NCI-H2227 (cell line): ENCODE measurements at regions not wholly inside any gene's neighbourhood (a gene's known extent, or its start where the extent isn't known, plus 50 kb on each side); places are given as distances from the start of the nearest gene placed in this dataset.

Experiments used
- DNase-seq: peaks from one replicate; lab custom pipeline; 2025; ENCODE audit not compliant: unreplicated experiment; lab: John Stamatoyannopoulos, UW

DNA sequence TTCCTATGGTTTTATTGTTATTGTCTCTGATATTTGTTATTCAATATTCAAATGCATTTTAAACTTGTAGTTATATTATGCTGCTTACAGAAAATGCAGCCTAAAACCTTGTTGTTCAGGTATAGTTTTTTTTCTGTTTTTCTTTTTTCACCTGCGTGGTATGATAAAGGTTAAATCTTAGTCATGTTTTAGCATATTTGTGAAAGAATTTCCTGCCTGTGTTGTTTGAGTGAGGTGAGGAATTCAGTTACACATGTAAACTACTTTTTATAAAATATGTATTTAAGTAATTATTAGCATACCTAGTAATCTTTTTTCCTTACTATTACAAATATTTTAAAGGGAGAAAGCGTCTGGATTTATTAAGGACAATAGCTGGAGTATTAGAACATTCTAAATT lies 90.0 kb upstream of the NAALADL2 start:
- no peak for DNase-seq

DNA sequence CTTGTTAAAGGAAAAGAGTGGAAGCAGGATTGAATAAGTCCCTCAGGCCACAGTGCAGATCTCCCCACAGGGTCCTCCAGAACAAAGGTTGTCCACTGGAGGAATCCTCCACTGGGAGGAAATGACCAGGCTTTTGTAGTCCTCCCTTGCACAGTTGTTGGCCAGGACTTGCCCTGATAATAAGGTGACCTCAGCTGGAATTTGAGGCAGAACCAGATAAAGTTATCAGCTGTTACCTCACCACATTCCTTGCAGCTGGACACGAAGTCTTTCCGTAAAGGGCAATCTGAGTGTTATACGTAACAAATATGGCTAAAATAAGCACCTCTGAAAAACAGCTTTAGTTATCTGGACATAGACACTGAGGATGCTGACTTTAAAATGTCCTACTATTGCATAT lies 83.5 kb upstream of the NAALADL2 start:
- DNase-seq, result no peak

DNA sequence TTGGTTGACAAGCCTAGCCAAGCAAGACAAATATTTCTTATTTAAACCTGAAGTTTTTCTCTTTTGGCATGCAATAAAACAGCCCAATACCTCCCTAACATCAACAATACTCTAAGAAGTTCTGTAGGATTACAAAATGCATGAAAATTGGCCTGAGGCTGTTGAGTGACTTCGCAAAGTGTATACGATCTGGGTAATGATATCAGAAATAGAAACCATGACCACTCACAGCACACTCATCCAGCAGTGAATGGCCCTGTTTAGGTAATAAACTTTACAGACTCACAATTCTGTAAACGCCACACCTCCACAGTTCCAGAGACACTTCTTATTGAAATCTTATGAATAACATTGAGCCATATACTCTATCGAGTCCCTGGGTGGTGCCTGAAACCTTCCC lies 83.0 kb upstream of the NAALADL2 start:
- no peak for DNase-seq

DNA sequence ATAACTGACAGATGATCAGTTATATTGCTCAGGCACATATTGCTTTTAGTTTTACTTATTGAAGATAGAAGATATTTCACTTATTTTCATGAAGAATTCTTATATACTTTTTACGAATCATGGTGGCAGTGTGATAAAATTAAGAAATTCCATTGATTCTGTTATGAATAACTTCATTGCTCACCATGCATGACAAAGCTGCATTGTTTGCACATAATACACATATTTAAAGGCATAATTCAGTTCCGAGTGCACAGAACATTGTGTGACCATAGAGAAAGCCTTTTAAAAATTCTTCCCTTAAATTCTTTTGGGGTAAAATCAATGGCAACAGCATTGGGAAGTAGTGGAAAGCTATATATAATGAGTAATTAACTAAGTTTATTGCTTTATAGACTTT lies 82.5 kb upstream of the NAALADL2 start:
- no peak for DNase-seq

DNA sequence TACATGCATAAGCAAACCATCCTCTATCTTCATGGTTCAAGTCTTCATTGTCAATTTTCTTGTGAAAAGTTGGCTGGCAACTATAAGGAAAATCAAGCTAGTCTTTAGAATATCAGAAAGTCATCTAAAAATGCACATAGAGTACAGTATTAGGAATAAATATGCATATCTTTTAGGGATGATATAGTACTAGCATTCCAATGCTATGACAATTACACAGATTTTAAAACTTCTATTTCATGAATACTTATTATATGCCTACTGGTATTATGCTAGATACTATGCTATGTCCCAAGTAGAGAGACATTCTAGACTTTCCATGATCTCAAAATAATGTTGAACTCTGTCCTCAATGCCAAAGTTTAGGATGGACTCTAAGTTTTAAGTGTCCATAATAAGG lies 81.3 kb upstream of the NAALADL2 start:
- no peak for DNase-seq

DNA sequence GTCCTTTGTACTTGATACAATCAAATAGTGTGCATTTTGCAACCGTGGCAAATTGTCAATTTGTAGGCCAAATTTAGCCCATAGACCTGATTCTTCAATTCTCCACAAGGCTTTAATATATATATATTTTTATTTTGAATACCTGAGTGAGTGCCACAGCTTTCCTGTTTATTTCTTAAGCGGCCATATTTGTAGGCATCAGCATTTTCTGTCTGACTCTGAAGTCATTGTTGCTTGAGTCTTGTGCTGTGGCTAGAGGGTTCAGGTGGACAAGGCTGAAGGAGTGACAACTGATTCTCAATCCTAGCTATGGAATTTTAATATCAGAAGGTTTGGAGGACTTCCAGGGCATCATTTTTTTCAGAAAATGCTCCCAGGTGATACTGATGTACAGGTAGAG lies 75.6 kb upstream of the NAALADL2 start:
- DNase-seq, result no peak

DNA sequence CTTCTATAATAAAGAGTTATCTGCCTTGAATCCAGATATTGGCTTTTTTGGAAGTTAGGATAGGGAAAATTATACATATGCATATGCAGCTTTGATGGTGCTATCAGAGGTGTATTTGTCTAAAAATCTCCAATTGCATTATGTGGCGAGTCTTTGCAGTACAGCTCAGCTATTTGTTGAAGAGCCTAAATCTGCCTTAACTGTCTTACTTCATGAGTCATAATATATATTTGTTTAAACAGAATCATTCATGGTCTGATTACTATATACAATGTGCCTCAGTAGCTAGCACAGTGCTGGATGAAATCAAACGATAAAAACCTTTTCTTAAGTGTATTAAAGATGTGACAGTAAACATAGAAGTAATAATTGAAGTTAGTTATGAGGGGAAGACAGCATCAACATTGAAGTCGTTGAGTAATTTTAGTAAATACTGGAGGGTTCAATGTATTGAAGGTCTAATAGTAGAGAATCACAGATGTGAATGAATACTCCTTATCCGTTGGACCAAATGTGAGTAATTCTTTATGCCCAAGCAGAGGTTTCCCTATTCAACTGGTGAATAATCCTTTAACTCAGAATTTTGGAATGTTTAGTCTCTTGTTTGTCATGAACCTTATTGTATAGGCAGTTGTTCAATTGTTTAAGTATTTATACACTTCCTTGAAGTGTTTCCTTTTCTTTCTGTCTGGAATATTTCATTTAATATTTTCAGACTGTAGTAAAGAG lies 74.8 kb upstream of the NAALADL2 start:
- DNase-seq, result no peak

DNA sequence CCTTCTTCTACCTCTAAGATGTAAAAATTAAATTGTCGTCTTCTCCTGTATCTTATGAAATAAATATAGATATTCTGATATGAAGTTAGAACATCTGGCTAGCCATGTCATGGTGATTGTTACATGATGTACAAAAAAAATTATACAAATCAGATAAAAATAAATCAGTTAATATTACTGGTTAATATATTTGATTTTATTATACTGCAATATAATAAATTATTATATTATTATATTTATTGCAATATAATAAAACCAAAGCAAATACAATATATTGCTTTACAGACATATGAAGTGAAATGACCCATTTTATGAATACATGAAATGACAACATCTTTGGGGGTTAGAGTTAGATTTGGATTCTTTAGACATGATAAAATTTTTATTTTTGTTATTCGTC lies 72.3 kb upstream of the NAALADL2 start:
- DNase-seq, result no peak

DNA sequence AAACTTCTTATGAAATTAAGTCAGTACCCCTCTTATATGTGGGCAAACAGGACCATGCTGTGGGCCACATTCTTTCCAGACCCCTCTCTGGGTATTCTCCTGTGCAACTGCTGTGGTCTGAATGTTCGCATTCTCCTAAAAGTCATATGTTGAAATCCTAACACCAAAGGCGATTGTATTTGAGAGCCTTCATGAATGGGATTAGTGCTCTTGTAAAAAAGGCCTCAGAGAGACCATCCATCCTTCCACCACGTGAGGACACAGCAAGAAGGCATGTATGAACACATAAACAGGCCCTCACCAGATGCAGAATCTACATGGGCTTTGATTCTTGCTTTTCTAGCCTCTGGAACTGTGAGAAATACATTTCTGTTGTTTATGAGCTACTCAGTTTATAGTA lies 68.0 kb upstream of the NAALADL2 start:
- no peak for DNase-seq

DNA sequence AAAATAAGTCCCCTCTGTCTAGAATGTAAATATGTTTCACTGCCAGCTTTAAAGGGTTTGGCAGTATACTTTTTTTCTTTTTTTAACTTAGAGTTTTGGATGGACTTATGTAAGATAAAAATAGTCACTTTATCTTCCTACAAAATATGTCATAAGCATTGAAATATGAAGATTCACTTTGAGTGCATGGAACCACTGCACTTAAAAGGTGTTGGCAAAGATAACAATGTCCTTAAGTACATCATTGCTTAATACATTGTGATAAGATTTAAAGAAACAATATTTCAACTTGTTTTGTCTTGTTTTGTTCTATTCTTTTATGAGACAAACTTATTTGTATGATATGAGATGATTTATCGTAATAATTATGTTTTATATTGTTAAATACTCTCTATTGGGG lies 66.3 kb upstream of the NAALADL2 start:
- no peak for DNase-seq
